22Rv1 (cell line): ENCODE measurements at regions not wholly inside any gene's neighbourhood (a gene's known extent, or its start where the extent isn't known, plus 50 kb on each side); places are given as distances from the start of the nearest gene placed in this dataset.

Source experiments
- H3K27ac ChIP-seq: fragments of 450-650 bp; 2 replicates; pipeline ENCODE4 v1.5.1; 2017
- ZFX ChIP-seq: fragments of 450-650 bp; IDR thresholded peaks from 2 replicates; pipeline ENCODE4 v1.6.1; 2017; ENCODE audit warnings: antibody characterized with exemption, borderline replicate concordance
- TF ChIP-seq, protein P1 (sequence below): fragments of 450-650 bp; IDR thresholded peaks from 2 replicates; pipeline ENCODE4 v1.5.1; 2017; ENCODE audit warnings: mild to moderate bottlenecking

DNA sequence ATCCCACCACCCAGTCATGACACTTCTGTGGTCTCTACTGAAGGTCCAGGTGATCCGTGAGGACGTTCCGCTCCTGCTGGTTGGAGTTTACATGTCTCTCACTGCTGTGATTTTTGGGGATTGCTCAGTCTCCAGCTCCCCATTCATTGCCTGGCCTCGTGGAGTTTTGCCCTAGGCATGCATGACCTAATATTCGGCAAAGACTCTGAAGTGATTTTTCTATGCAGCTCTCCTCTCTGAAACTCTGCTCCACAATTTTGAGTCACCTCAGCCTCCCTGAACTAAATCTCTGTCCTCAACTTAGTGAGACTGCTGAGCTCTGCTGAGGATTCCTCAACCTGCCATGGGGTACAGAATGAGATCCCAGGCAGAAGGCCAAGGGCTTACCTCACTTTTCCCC is 174.4 kb upstream of the FGGY start:
- no peak overlapping the region for H3K27ac ChIP-seq
- TF ChIP-seq, protein P1, sequence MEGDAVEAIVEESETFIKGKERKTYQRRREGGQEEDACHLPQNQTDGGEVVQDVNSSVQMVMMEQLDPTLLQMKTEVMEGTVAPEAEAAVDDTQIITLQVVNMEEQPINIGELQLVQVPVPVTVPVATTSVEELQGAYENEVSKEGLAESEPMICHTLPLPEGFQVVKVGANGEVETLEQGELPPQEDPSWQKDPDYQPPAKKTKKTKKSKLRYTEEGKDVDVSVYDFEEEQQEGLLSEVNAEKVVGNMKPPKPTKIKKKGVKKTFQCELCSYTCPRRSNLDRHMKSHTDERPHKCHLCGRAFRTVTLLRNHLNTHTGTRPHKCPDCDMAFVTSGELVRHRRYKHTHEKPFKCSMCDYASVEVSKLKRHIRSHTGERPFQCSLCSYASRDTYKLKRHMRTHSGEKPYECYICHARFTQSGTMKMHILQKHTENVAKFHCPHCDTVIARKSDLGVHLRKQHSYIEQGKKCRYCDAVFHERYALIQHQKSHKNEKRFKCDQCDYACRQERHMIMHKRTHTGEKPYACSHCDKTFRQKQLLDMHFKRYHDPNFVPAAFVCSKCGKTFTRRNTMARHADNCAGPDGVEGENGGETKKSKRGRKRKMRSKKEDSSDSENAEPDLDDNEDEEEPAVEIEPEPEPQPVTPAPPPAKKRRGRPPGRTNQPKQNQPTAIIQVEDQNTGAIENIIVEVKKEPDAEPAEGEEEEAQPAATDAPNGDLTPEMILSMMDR = no peak
- TF ChIP-seq ZFX = no peak

GRCh38 chr1:59123081-59123681 is 173.7 kb upstream of the FGGY start:
- no peak overlapping the region for H3K27ac ChIP-seq

DNA sequence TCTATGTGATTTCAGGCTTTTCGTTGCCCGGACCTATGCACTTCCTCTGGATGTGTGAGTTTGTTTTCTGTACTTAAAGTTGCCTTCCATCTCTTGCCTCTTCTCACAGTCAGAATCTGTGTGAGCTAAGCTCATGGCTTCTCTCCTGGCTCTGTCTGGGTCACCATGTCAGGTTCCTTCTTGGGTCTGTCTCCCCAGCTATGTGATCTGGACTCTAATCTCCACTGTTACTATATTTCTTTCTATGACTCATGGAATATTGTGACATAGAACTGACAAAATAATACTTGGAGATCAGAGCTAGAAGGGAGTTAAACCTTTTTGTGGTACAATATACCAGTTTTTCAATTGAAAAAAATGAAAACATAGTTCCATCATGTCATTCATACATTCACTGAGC is 172.7 kb upstream of the FGGY start:
- no peak overlapping the region for H3K27ac ChIP-seq
- TF ChIP-seq ZFX = no peak
- TF ChIP-seq, protein P1 = no peak

More at GRCh38 chr1:59123081-59123681, 173.7 kb upstream of the FGGY start:
- TF ChIP-seq ZFX = no peak
- TF ChIP-seq, protein P1 = no peak

DNA sequence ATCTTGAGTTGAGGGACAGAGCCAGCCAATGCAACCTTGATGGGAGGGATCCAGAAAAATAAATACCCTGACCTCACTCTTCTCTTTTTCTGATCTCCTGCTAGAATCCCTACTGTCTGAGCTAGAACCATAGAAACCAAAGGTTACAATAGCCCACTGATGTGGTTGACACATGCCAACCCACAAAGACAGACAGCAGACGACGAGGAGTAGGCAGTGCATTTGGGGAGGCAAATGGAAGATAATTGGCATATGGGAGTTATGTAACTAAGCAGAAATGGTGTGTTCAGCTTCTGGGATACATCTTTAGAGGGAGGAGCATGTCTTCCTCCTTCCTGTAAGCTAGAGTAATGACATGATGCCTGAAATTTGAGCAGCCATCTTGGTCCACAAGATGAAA is 171.7 kb upstream of the FGGY start:
- TF ChIP-seq, protein P1 = no peak
- no peak for TF ChIP-seq ZFX
- no peak overlapping the region for H3K27ac ChIP-seq

DNA sequence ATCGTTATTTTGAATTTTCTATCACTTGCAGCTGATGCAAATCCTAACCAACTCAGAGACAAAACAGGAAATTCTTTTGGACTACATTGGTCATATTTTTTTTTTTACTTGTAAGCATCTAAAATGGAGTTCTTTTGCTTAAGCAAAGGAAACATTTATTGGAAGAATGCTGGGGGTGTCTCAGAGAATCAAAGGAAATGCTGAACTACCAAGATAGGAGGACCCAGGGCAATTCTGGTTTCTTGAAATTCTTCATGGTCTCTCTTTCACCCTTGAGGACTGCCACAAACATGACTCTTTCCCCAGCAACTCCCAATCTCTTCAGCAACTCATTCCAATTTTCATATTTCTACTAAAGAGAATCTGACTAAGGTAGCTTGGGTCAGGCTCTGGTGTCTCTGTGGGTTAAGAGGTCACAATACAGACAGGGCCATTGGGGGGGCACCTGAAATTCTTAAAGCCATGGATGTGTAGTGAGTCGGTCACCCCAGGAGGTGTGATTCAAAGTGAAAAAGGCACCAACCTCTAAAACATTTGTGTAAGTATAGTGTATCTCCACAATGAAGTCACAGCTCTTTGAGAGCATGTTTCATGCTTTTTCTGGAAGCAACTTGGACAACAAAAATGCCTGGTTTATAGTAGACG is 171.1 kb upstream of the FGGY start:
- TF ChIP-seq, protein P1 = no peak
- TF ChIP-seq ZFX = no peak
- no peak overlapping the region for H3K27ac ChIP-seq

GRCh38 chr1:59126366-59126765 is 170.5 kb upstream of the FGGY start:
- no peak for TF ChIP-seq ZFX
- TF ChIP-seq, protein P1 = no peak
- H3K27ac ChIP-seq = no peak overlapping the region

DNA sequence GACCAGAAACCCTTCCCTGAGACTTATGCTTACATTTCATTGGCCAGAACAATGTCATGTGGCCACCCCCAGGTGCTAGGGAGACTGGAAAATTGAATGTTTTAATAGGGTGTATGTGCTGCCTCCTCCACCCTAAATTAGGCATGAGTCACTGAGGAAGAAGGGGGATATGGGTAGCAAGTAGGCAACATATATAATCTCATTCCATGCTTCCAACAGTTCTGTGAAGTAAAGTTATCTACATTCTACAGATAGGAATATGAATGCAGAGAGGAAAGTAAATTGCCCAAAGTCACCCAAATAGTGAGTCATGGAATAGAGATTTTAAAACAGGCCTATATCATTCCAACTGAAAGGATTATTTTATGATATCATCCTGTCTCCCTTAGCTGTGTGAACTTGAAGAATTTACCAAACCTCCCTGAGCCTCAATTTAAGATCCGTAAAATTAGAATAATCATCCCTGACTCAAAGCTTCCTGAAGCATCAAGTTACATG is 168.6 kb upstream of the FGGY start:
- TF ChIP-seq ZFX = no peak
- TF ChIP-seq, protein P1 = no peak
- no peak overlapping the region for H3K27ac ChIP-seq
